ENCODE measurements at regions not wholly inside any gene's neighbourhood (a gene's known extent, or its start where the extent isn't known, plus 50 kb on each side); places are given as distances from the start of the nearest gene placed in this dataset.

- Mint-ChIP-seq H3K27ac (no peak overlapping the region), H3K36me3 (no peaks in the 10 kb centered on the region), H3K27me3 (ENCODE audit: low read depth) (no peaks in the 10 kb centered on the region), H3K4me1 (no peaks in the 10 kb centered on the region), H3K4me3 (no peak overlapping the region), H3K9me3 (peaks cover 17% of the 10 kb centered on the region)
- DNase-seq (ENCODE audit: low spot score in 2 of 2, unreplicated experiment in 2 of 2) = no peak
- no peak for TF ChIP-seq CTCF (IDR thresholded peaks at IDR 0.05; ENCODE audit: unreplicated experiment)
Measured at GRCh38 chr11:23856654-23857053, 640.2 kb upstream of the LUZP2 start.

GRCh38 chr11:23859087-23859486, 637.8 kb upstream of the LUZP2 start:
- H3K36me3 Mint-ChIP-seq = no peaks in the 10 kb centered on the region
- no peaks in the 10 kb centered on the region for H3K4me1 Mint-ChIP-seq
- H3K4me3 Mint-ChIP-seq = no peak overlapping the region
- no peaks in the 10 kb centered on the region for H3K27me3 Mint-ChIP-seq (ENCODE audit: low read depth)
- peaks cover 17% of the 10 kb centered on the region for H3K9me3 Mint-ChIP-seq
- no peak for TF ChIP-seq CTCF (IDR thresholded peaks at IDR 0.05; ENCODE audit: unreplicated experiment)
- DNase-seq (ENCODE audit: low spot score in 2 of 2, unreplicated experiment in 2 of 2) = no peak
- no peak overlapping the region for H3K27ac Mint-ChIP-seq

GRCh38 chr11:23861615-23862014, 635.2 kb upstream of the LUZP2 start:
- no peak for DNase-seq (ENCODE audit: low spot score in 2 of 2, unreplicated experiment in 2 of 2)
- TF ChIP-seq CTCF (IDR thresholded peaks at IDR 0.05; ENCODE audit: unreplicated experiment) = no peak
- Mint-ChIP-seq H3K36me3 (no peaks in the 10 kb centered on the region), H3K4me1 (peaks cover 6% of the 10 kb centered on the region), H3K9me3 (peaks cover 17% of the 10 kb centered on the region), H3K27me3 (ENCODE audit: low read depth) (no peaks in the 10 kb centered on the region), H3K27ac (no peak overlapping the region), H3K4me3 (no peak overlapping the region)

GRCh38 chr11:23865341-23865975, 631.4 kb upstream of the LUZP2 start:
- no peak for DNase-seq (ENCODE audit: low spot score in 2 of 2, unreplicated experiment in 2 of 2)
- Mint-ChIP-seq H3K36me3 (no peaks in the 10 kb centered on the region), H3K27me3 (ENCODE audit: low read depth) (no peaks in the 10 kb centered on the region), H3K4me1 (peaks cover 6% of the 10 kb centered on the region), H3K4me3 (no peak overlapping the region), H3K27ac (no peak overlapping the region), H3K9me3 (peaks cover 14% of the 10 kb centered on the region)
- no peak for TF ChIP-seq CTCF (IDR thresholded peaks at IDR 0.05; ENCODE audit: unreplicated experiment)

GRCh38 chr11:23866641-23867040, 630.2 kb upstream of the LUZP2 start:
- Mint-ChIP-seq H3K9me3 (peaks cover 14% of the 10 kb centered on the region), H3K27ac (no peak overlapping the region), H3K4me1 (peaks cover 6% of the 10 kb centered on the region), H3K4me3 (no peak overlapping the region), H3K27me3 (ENCODE audit: low read depth) (no peaks in the 10 kb centered on the region), H3K36me3 (no peaks in the 10 kb centered on the region)
- DNase-seq (ENCODE audit: low spot score in 2 of 2, unreplicated experiment in 2 of 2) = no peak
- no peak for TF ChIP-seq CTCF (IDR thresholded peaks at IDR 0.05; ENCODE audit: unreplicated experiment)

GRCh38 chr11:23869671-23870070, 627.2 kb upstream of the LUZP2 start:
- Mint-ChIP-seq H3K36me3 (no peaks in the 10 kb centered on the region), H3K27ac (no peak overlapping the region), H3K27me3 (ENCODE audit: low read depth) (no peaks in the 10 kb centered on the region), H3K9me3 (peaks cover 14% of the 10 kb centered on the region), H3K4me1 (peaks cover 6% of the 10 kb centered on the region), H3K4me3 (no peak overlapping the region)
- DNase-seq (ENCODE audit: low spot score in 2 of 2, unreplicated experiment in 2 of 2) = no peak
- no peak for TF ChIP-seq CTCF (IDR thresholded peaks at IDR 0.05; ENCODE audit: unreplicated experiment)
